Smooth muscle cell (in vitro differentiated cells): ENCODE measurements at regions not wholly inside any gene's neighbourhood (a gene's known extent, or its start where the extent isn't known, plus 50 kb on each side); places are given as distances from the start of the nearest gene placed in this dataset.

Source experiments
- DNase-seq: peaks from one replicate; lab custom pipeline; 2025; ENCODE audit not compliant: unreplicated experiment; lab: John Stamatoyannopoulos, UW
- H2AFZ ChIP-seq: fragments of 200-600 bp; sonication (generic); 2 replicates; pipeline ENCODE4 v1.6.0; 2016; ENCODE audit warnings: antibody characterized with exemption, low read depth, mild to moderate bottlenecking
- H3F3A ChIP-seq: fragments of 200-600 bp; sonication (generic); 2 replicates; pipeline ENCODE4 v1.6.0; 2017; ENCODE audit warnings: antibody characterized with exemption, low read depth
- H3K27ac ChIP-seq: fragments of 200-600 bp; sonication (generic); 2 replicates; pipeline ENCODE4 v1.5.1; 2016; ENCODE audit warnings: low read depth, mild to moderate bottlenecking
- H3K27me3 ChIP-seq: fragments of 200-600 bp; sonication (generic); 2 replicates; pipeline ENCODE4 v1.6.1; 2016; ENCODE audit warnings: low read depth, mild to moderate bottlenecking
- H3K36me3 ChIP-seq: fragments of 200-600 bp; sonication (generic); 2 replicates; pipeline ENCODE4 v1.5.1; 2016; ENCODE audit warnings: low read depth
- H3K4me1 ChIP-seq: fragments of 200-600 bp; sonication (generic); 2 replicates; pipeline ENCODE4 v1.5.1; 2016; ENCODE audit warnings: low read depth
- H3K4me2 ChIP-seq: fragments of 200-600 bp; sonication (generic); 2 replicates; pipeline ENCODE4 v1.6.0; 2016; ENCODE audit warnings: mild to moderate bottlenecking
- H3K4me3 ChIP-seq: fragments of 200-600 bp; sonication (generic); 2 replicates; pipeline ENCODE4 v1.5.1; 2016; ENCODE audit warnings: mild to moderate bottlenecking
- H3K79me2 ChIP-seq: fragments of 200-600 bp; sonication (generic); 2 replicates; pipeline ENCODE4 v1.6.0; 2016; ENCODE audit warnings: low read depth, mild to moderate bottlenecking
- H3K9ac ChIP-seq: fragments of 200-600 bp; sonication (generic); 2 replicates; pipeline ENCODE4 v1.6.0; 2016; ENCODE audit warnings: low read depth
- H3K9me3 ChIP-seq: fragments of 200-600 bp; sonication (generic); replicated peaks from 2 replicates; pipeline ENCODE4 v1.5.1; 2016; ENCODE audit warnings: low read depth
- H4K20me1 ChIP-seq: fragments of 200-600 bp; sonication (generic); 2 replicates; pipeline ENCODE4 v1.6.0; 2016; ENCODE audit warnings: low read depth
- CTCF ChIP-seq: fragments of 200-600 bp; sonication (generic); IDR thresholded peaks from 2 replicates; pipeline ENCODE4 v1.5.1; 2017; ENCODE audit warnings: borderline replicate concordance, mild to moderate bottlenecking, antibody characterized with exemption; ENCODE audit not compliant: insufficient read depth, poor library complexity, severe bottlenecking
- WGBS: methylation state at CpG from one replicate; pipeline ENCODE4 v1.1.7; 2016; ENCODE audit warnings: low lambda C conversion rate; 5-methylcytosine and 5-hydroxymethylcytosine counted together

- TF ChIP-seq CTCF = no peak
- peaks cover 3% of the 10 kb centered on the region for H3K36me3 ChIP-seq
- no peak overlapping the region for H3K9ac ChIP-seq
- H3K9me3 ChIP-seq = no peaks in the 10 kb centered on the region
- no peak overlapping the region for H3K27ac ChIP-seq
- no peaks in the 10 kb centered on the region for H3K4me1 ChIP-seq
- H3K4me2 ChIP-seq = no peak overlapping the region
- no peak overlapping the region for H2AFZ ChIP-seq
- DNase-seq = no peak
- peaks cover 99% of the 10 kb centered on the region for H4K20me1 ChIP-seq
- H3K27me3 ChIP-seq = no peaks in the 10 kb centered on the region
- H3K4me3 ChIP-seq = no peak overlapping the region
- 96% methylated on average over 2 of the region's 2 CpGs for WGBS
- peaks cover 96% of the 10 kb centered on the region for H3K79me2 ChIP-seq
- peaks cover 8% of the 10 kb centered on the region for H3F3A ChIP-seq
Observed at GRCh38 chr9:110143950-110144545, 63.9 kb downstream of the C9orf152 start.

GRCh38 chr9:110146373-110146772, 61.6 kb downstream of the C9orf152 start:
- no peaks in the 10 kb centered on the region for H3K27me3 ChIP-seq
- H2AFZ ChIP-seq = no peak overlapping the region
- no peak overlapping the region for H3K27ac ChIP-seq
- no peaks in the 10 kb centered on the region for H3K4me1 ChIP-seq
- TF ChIP-seq CTCF = no peak
- H3K79me2 ChIP-seq = peaks cover 96% of the 10 kb centered on the region
- H3K4me2 ChIP-seq = no peak overlapping the region
- H3K9ac ChIP-seq = no peak overlapping the region
- H3F3A ChIP-seq = peaks cover 4% of the 10 kb centered on the region
- peaks cover 99% of the 10 kb centered on the region for H4K20me1 ChIP-seq
- no peak for DNase-seq
- WGBS = 93% methylated on average over 1 of the region's 1 CpG
- H3K4me3 ChIP-seq = no peak overlapping the region
- H3K36me3 ChIP-seq = no peaks in the 10 kb centered on the region
- no peaks in the 10 kb centered on the region for H3K9me3 ChIP-seq

- H3K9me3 ChIP-seq = no peaks in the 10 kb centered on the region
- no peak overlapping the region for H3K9ac ChIP-seq
- H3K27ac ChIP-seq = no peak overlapping the region
- no peaks in the 10 kb centered on the region for H3F3A ChIP-seq
- H4K20me1 ChIP-seq = peaks cover 99% of the 10 kb centered on the region
- no peaks in the 10 kb centered on the region for H3K36me3 ChIP-seq
- peaks cover 82% of the 10 kb centered on the region for H3K79me2 ChIP-seq
- no peaks in the 10 kb centered on the region for H3K4me1 ChIP-seq
- H2AFZ ChIP-seq = no peak overlapping the region
- no peaks in the 10 kb centered on the region for H3K27me3 ChIP-seq
- no peak for TF ChIP-seq CTCF
- peak overlapping the region; percentile 47 for H3K4me2 ChIP-seq
- DNase-seq = no peak
- H3K4me3 ChIP-seq = no peak overlapping the region
- 81% methylated on average over 7 of the region's 7 CpGs for WGBS
Observed at GRCh38 chr9:110148384-110148783, 59.6 kb downstream of the C9orf152 start.

- no peak overlapping the region for H3K4me3 ChIP-seq
- H2AFZ ChIP-seq = no peak overlapping the region
- no peaks in the 10 kb centered on the region for H3K9me3 ChIP-seq
- 26% methylated on average over 4 of the region's 4 CpGs for WGBS
- peaks cover 82% of the 10 kb centered on the region for H3K79me2 ChIP-seq
- TF ChIP-seq CTCF = no peak
- peak overlapping the region; percentile 47 for H3K4me2 ChIP-seq
- no peaks in the 10 kb centered on the region for H3K27me3 ChIP-seq
- H3K27ac ChIP-seq = no peak overlapping the region
- no peak overlapping the region for H3K9ac ChIP-seq
- peaks cover 99% of the 10 kb centered on the region for H4K20me1 ChIP-seq
- no peak for DNase-seq
- H3K4me1 ChIP-seq = no peaks in the 10 kb centered on the region
- H3K36me3 ChIP-seq = no peaks in the 10 kb centered on the region
- H3F3A ChIP-seq = no peaks in the 10 kb centered on the region
Observed at GRCh38 chr9:110148891-110149290, 59.1 kb downstream of the C9orf152 start.
